Endothelial cell of umbilical vein (primary cell): ENCODE measurements at regions not wholly inside any gene's neighbourhood (a gene's known extent, or its start where the extent isn't known, plus 50 kb on each side); places are given as distances from the start of the nearest gene placed in this dataset.

ENCODE experiments used
- BruUV-seq: library from RNA; stranded (reverse); fragments of 400-500 nt; replicated peaks from 2 replicates; lab custom pipeline; 2021; lab: Mats Ljungman, UMichigan
- CTCF ChIA-PET: fragments of 300-600, 350-600 bp; sonication (Branson Sonifier 250); formaldehyde crosslinking; loops from one replicate; lab custom pipeline; 2021; ENCODE audit warnings: antibody characterized with exemption, inconsistent platforms; lab: Charles Lee
- POLR2A ChIA-PET: fragments of 300-600, 350-600 bp; sonication (Branson Sonifier 250); formaldehyde crosslinking; loops from one replicate; lab custom pipeline; 2021; ENCODE audit warnings: antibody characterized with exemption, inconsistent platforms; lab: Charles Lee
- DNase-seq: peaks from one replicate; pipeline ENCODE4 v3.0.0-alpha.2; 2011; ENCODE audit warnings: low read depth, low spot score
- FAIRE-seq: peaks from 2 replicates; lab custom pipeline; 2011; peaks lifted over from hg19 to GRCh38; lab: Jason Lieb, UNC
- H2AFZ ChIP-seq: 2 replicates; pipeline ENCODE4 v1.6.0; 2012; ENCODE audit warnings: low read depth, low read length, control low read depth, inconsistent platforms
- H3K27ac ChIP-seq: 2 replicates; pipeline ENCODE4 v1.5.1; 2011; ENCODE audit warnings: low read depth, mild to moderate bottlenecking, control low read depth, low read length, moderate library complexity; ENCODE audit not compliant: insufficient read depth
- H3K27me3 ChIP-seq, 2 experiments: 2 replicates each; pipeline versions ENCODE4 v1.6.0 to v1.6.1; 2011; ENCODE audit warnings: low read length in 2 of 2, mixed read lengths in 1 of 2; ENCODE audit not compliant: control insufficient read depth in 2 of 2, insufficient read depth in 2 of 2
- H3K36me3 ChIP-seq, 2 experiments: 2 replicates in 1 of 2; 3 replicates in 1 of 2; pipeline ENCODE4 v1.5.1; 2011; ENCODE audit warnings: low read length in 2 of 2, mild to moderate bottlenecking in 1 of 2, moderate library complexity in 1 of 2; ENCODE audit not compliant: control insufficient read depth in 2 of 2, insufficient read depth in 2 of 2; ENCODE audit errors: extremely low read depth in 1 of 2
- H3K4me1 ChIP-seq: 3 replicates; pipeline ENCODE4 v1.5.1; 2011; ENCODE audit warnings: mild to moderate bottlenecking, low read length; ENCODE audit not compliant: control insufficient read depth, insufficient read depth; ENCODE audit errors: extremely low read depth
- H3K4me2 ChIP-seq: 2 replicates; pipeline ENCODE4 v1.6.1; 2011; ENCODE audit warnings: low read length, control low read depth, mixed read lengths; ENCODE audit not compliant: insufficient read depth
- H3K4me3 ChIP-seq, 3 experiments: fragments of 200-600 bp in 1 of 3; sonication (generic), shearing (Covaris generic) in 1 of 3; replicated peaks in 1 of 3; 2 replicates each; pipeline ENCODE4 v1.5.1; 2011 to 2016; ENCODE audit warnings: control low read depth in 3 of 3, low read length in 3 of 3, mild to moderate bottlenecking in 2 of 3, inconsistent platforms in 1 of 3, low read depth in 1 of 3, moderate library complexity in 1 of 3; ENCODE audit not compliant: insufficient read depth in 1 of 3
- H3K79me2 ChIP-seq: 2 replicates; pipeline ENCODE4 v1.6.0; 2012; ENCODE audit warnings: low read length, inconsistent platforms; ENCODE audit not compliant: control insufficient read depth, insufficient read depth
- H3K9ac ChIP-seq: replicated peaks from 2 replicates; pipeline ENCODE3; 2011; ENCODE audit warnings: low read length, control low read depth; ENCODE audit not compliant: insufficient read depth; ENCODE audit errors: extremely low read depth
- H3K9me1 ChIP-seq: replicated peaks from 3 replicates; pipeline ENCODE4 v1.6.0; 2011; ENCODE audit warnings: mild to moderate bottlenecking, low read length; ENCODE audit not compliant: control insufficient read depth, insufficient read depth; ENCODE audit errors: extremely low read depth
- H3K9me3 ChIP-seq: replicated peaks from 2 replicates; pipeline ENCODE4 v1.5.1; 2012; ENCODE audit warnings: low read length, inconsistent platforms; ENCODE audit not compliant: control insufficient read depth, insufficient read depth
- H4K20me1 ChIP-seq: replicated peaks from 2 replicates; pipeline ENCODE3; 2011; ENCODE audit warnings: mild to moderate bottlenecking, low read length; ENCODE audit not compliant: control insufficient read depth, insufficient read depth; ENCODE audit errors: extremely low read depth
- CTCF ChIP-seq, 2 donors: IDR thresholded peaks; 1 replicate in 1 of 2; 2 replicates in 1 of 2; pipeline ENCODE4 v1.5.1; 2011; ENCODE audit warnings: low read length in 2 of 2, mild to moderate bottlenecking in 2 of 2, moderate library complexity in 2 of 2, control low read depth in 1 of 2, inconsistent platforms in 1 of 2, low read depth in 1 of 2; ENCODE audit not compliant: insufficient read depth in 1 of 2; ENCODE audit errors: extremely low read depth in 1 of 2
- EZH2 ChIP-seq: IDR thresholded peaks from 2 replicates; pipeline ENCODE4 v1.6.1; 2012; ENCODE audit warnings: borderline replicate concordance, low read depth, mild to moderate bottlenecking, moderate library complexity, low read length, inconsistent platforms; ENCODE audit not compliant: severe bottlenecking
- FOS ChIP-seq: IDR thresholded peaks from 2 replicates; pipeline ENCODE4 v1.6.1; 2011; ENCODE audit warnings: mild to moderate bottlenecking, low read length, moderate library complexity, borderline replicate concordance; ENCODE audit not compliant: insufficient read depth
- GATA2 ChIP-seq: IDR thresholded peaks from 2 replicates; pipeline ENCODE4 v1.7.0; 2011; ENCODE audit warnings: low read depth, mild to moderate bottlenecking, moderate library complexity, mixed read lengths, low read length; ENCODE audit not compliant: insufficient read length, insufficient read depth
- JUN ChIP-seq: IDR thresholded peaks from 2 replicates; pipeline ENCODE4 v1.6.1; 2011; ENCODE audit warnings: borderline replicate concordance, low read depth; ENCODE audit not compliant: insufficient read length, insufficient read depth
- MAX ChIP-seq: IDR thresholded peaks from 2 replicates; pipeline ENCODE4 v1.6.1; 2011; ENCODE audit not compliant: insufficient read depth, insufficient read length
- MYC ChIP-seq: IDR thresholded peaks from one replicate; pipeline ENCODE4 v1.6.1; 2011; ENCODE audit warnings: mild to moderate bottlenecking, low read depth, low read length
- POLR2A ChIP-seq: IDR thresholded peaks from 2 replicates; pipeline ENCODE4 v1.6.1; 2012; ENCODE audit warnings: low read depth, mild to moderate bottlenecking, control low read depth, low read length
- POLR2AphosphoS5 ChIP-seq: IDR thresholded peaks from 2 replicates; pipeline ENCODE4 v1.6.1; 2012; ENCODE audit warnings: low read depth, mild to moderate bottlenecking, control low read depth, low read length, moderate library complexity; ENCODE audit not compliant: insufficient read depth
- dilution Hi-C: fragments of 300-500 bp; cut with MboI; formaldehyde crosslinking; loops from one replicate; pipeline ENCODE4 v1.15.0; 2019; ENCODE audit warnings: low sequenced_read_pairs; ENCODE audit not compliant: extremely low pct_ligation_motif_present
- intact Hi-C: fragments of 100-400 bp; cut with micrococcal nuclease; formaldehyde crosslinking; loops from one replicate; pipeline ENCODE4 v1.10.0; 2022

GRCh38 chr3:156769721-156770654 is 56.2 kb upstream of the LEKR1 start:
- ChIA-PET CTCF (interaction anchor here (0.8 to 1.0 kb wide), 2 partner anchors 9 to 22 kb away, joined by 3 read pairs; no protein-coding TSS in a partner anchor), POLR2A (no interaction called here)
- H3K36me3 ChIP-seq = no peaks in the 10 kb centered on the region
- no peak overlapping the region for H3K27ac ChIP-seq
- no peak overlapping the region for H2AFZ ChIP-seq
- H3K9me3 ChIP-seq = no peaks in the 10 kb centered on the region
- no peak overlapping the region for H3K4me3 ChIP-seq
- no peaks in the 10 kb centered on the region for H3K9me1 ChIP-seq
- H3K4me2 ChIP-seq = no peak overlapping the region
- H4K20me1 ChIP-seq = no peaks in the 10 kb centered on the region
- no TSS peak for BruUV-seq
- dilution Hi-C loops (no loop called here), intact Hi-C loops (no loop called here)
- TF ChIP-seq GATA2 = no peak
- no peak for TF ChIP-seq JUN
- no peak for TF ChIP-seq FOS
- no peak for TF ChIP-seq MAX
- no peak for TF ChIP-seq EZH2
- no peak for TF ChIP-seq MYC
- no peak for TF ChIP-seq POLR2A
- no peak for TF ChIP-seq POLR2AphosphoS5
- no peak for TF ChIP-seq CTCF (IDR thresholded peaks at IDR 0.05; ENCODE audit: extremely low read depth in 1 of 2, insufficient read depth in 1 of 2, low read depth in 1 of 2, low read length in 2 of 2)
- DNase-seq (no peak), FAIRE-seq (no peak)
- no peaks in the 10 kb centered on the region for H3K79me2 ChIP-seq
- no peaks in the 10 kb centered on the region for H3K27me3 ChIP-seq
- no peak overlapping the region for H3K9ac ChIP-seq
- H3K4me1 ChIP-seq = peaks cover 9% of the 10 kb centered on the region
